AG20443 (cell line): ENCODE measurements at regions not wholly inside any gene's neighbourhood (a gene's known extent, or its start where the extent isn't known, plus 50 kb on each side); places are given as distances from the start of the nearest gene placed in this dataset.

Experiments used
- DNase-seq: peaks from one replicate; pipeline ENCODE4 v3.0.0; 2012; ENCODE audit warnings: low spot score, mixed read lengths

DNA sequence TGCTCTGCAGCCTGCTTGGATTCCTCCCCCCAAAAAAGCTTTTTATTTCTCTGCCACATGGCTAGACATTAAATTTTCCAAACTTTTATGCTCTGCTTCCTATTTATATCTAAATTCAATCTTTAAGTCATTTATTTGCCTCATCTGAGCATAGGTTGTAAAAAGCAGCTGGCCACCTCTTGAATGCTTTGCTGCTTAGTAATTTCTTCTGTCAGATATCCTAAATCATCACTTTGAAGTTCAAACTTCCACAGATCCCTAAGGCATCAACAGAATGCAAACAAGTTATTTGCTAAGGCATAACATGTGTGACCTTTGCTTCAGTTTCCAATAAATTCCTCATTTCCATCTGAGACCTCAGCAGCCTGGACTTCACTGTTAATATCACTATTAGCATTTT lies 209.6 kb downstream of the FSCB start:
- no peak for DNase-seq

DNA sequence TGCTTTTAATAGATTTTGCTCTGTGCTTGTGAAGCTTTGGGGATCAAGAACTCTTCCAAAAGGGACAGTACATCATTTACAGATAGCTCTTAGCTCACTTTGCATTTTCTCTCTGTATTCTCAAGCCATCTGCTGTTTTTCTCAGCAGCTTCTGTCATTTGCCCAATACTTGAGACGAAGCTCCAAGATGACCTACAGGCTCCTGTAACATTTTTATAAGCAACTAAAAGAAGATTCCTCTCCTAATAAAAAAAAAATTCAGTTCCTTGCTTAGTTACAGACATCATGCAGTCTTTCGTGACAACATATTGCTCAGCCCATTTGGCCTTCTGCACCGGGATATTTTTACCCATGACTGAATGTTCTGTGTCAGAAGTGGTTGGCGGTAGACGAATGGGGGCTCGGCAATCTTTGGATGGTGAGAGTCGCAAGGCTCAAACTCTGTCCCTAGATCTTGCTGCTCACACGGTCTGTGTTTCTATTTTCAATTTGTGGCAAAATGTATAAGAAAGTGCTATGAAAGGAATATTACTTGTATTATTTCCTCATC lies 215.6 kb downstream of the FSCB start:
- DNase-seq, result no peak

DNA sequence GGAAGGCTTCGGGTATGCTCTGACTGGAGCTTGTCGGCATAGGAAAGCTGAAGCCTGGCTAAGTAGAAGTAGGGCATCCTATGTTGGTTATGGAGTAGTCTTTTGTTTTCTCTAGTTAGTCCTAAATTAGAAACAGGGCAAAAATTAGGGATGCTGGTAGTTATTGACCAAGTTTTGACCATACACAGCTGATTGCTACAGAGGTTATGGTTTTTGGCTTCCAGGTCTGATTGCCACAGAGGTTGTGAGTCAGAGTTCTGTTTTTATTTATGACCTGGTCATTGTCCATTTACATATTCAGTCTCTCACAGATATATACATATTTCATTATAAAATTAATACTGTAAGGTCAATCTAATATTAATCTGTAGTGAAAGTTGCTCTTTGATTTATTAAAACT lies 219.2 kb downstream of the FSCB start:
- no peak for DNase-seq

DNA sequence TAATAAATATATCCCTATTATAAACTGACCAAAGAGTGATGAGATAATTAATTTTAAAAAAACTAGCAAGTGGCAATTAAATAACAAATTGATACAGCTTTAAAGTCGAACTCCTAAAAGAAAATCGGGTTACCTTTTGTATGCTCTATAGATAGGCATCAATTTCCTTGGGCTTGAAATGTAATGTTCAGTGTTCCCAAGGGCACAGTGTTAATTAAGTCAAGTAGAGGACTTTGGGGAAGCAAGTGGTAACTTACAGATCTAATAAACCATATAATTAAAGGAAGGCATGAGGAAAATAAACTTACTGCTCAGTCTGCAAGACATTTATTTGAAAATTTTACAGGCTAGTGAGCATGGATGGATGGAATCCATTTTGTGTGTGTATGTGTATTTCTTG lies 220.9 kb downstream of the FSCB start:
- DNase-seq, result no peak

DNA sequence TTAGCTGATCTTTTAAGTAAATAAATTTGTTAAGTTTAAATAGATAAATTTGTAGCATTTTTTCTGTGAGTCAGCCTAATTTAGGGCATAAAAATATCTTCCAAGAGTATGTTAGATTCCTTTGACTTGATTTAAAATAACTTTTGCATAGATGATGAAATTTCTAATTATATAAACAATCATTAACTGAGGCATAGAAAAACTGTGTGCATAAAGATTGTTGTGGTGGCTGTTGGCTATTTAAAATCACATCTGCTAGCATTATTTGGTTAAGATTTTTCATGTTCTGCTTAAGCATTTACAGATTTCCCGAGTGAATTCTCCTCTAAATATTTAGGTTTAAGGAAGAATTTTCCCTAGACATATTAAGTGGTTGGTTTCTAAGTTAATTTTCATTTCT lies 223.2 kb downstream of the FSCB start:
- DNase-seq, result no peak

DNA sequence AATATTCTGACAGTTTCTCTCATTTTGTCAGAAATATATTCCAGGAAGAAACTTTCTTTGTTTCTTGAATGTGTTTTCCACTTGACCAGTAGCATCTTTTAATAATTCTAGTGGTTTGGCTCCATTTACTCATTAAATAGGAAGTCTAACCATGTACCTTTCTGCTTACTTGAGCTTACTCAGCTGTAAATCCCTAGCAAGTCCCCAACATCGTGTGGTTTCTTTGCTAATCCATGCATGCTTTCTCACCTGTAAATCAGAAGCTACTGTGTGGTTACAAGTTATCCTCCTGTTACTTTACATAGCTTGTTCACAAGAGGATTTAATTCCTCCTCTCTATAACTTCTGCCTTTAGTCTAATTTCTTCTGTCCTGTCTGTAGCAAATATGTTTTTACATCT lies 227.7 kb downstream of the FSCB start:
- no peak for DNase-seq

DNA sequence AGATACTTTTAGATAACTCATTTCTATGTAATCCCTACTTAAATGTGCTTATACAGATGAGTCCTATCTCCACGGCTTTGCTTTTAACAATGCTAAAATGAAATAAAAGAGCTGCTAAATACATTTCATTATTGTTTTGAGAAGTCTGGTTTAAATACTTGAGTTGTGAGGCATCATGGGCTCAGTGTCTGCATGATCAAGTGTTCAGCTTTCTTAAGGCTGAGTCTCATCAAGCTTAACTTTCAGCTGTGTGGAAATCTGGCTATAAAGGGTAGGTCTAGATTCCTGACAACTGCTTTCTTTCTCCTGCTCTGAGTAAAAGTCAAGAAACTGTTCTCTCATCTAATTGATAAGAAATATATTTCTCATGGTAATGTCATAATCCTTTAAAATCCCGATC lies 235.4 kb downstream of the FSCB start:
- no peak for DNase-seq

DNA sequence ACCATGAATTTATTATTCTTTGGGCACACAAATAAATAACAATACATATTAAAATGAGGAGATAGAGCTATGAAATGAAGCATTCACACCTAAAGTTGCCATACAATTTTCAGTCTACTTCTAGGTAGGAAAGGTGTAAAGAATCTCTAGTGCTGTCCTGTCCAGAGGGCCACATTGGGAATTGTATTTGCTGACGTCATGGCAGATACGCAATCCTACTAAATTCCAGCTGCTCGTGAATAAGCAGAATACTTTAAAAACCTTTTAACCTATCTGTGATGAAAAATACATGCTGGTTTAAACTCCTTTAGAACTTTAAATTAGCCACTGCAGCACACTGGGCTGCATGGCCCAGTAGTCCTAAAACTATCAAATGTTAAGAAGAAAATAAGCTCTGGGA lies 236.1 kb downstream of the FSCB start:
- DNase-seq, result no peak

DNA sequence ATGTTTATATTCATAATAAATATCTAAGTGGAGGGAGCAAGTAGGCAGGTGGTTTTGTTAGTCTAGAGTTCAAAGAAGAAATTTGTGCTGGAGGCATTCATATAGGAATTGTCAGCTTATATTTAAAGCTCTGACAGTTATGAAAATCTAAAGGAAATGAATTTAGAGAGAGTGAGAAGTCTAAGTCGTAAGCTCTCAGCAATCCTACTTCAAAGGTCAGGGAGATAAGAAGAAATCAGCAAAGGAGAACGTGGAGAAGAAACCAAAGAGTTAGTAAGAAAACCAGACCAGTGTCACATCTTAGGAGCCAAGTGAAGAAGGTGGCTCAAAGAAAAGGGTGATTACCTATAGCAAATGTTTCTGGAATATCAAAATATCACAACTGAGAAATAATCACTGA lies 241.8 kb downstream of the FSCB start:
- no peak for DNase-seq

DNA sequence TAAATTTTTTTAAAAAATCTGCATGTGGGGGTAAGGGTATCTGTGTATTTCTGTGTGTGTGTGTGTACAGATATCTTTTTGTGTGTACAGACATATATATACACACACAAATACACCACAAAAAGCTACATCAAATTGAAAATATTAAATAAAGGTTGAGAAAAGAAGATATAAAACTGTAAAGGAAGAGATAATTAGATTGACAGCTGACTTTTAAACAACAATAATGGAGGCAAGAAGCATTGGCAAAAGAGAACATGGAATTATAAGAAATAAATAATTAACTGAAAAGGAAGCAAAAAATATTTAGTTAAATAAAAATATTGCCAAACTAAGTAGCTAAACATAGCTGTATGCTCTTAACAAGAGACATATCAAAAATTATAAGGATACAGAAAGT lies 291.4 kb downstream of the FSCB start:
- no peak for DNase-seq

DNA sequence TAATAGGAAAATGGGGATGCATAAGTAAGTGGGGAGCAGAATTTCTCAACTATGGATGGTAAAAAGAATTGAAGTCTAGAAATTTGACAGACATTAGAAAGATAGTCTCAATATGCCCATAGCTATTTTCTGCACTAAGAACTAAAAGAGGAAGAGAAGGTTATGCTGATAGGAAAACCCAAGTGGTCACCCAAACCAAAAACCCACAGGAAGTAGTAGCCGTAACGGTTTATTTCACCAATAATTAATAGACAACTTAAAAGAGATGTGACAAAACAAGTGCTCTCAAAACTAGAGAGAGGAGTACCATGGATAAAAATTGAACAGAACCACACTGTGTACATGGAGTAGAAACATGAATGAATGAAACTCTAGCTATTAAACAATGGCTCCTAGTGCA lies 295.4 kb downstream of the FSCB start:
- DNase-seq, result no peak

DNA sequence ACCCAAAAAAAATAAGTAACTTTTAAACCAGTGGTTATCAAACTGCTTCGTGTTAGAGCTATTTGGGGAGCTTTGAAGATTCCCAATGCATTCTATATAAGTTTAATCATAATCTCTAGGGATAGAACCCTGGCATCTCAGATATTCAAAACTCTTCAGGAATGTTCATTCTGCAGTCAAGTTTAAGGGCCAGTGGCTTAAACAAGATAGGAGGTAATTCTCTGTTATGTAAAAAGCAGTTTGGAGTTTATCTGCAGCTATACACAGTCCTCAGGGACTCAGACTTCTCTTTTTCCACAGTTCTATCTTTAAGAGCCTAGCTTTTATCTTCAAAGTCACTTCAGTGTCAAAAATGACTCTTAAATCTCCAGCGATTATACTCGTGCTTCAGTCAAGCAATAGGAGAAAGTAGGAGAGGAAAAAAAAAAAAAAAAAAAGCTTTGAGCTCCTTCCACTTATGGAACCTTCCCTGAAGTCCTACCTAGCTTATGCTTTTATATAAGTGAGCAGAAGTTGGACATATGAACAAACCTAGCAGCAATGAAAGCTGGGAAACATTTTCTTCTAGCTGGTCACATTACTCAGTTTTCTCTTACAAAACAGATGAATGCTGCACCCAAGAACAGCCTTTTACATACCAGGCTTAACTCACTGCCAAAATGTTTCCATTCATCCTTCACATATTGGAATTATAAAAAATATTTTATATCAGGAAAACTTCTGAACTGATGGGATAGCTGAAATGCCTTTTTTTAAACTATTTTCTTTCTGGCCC lies 302.8 kb downstream of the FSCB start:
- DNase-seq, result no peak

DNA sequence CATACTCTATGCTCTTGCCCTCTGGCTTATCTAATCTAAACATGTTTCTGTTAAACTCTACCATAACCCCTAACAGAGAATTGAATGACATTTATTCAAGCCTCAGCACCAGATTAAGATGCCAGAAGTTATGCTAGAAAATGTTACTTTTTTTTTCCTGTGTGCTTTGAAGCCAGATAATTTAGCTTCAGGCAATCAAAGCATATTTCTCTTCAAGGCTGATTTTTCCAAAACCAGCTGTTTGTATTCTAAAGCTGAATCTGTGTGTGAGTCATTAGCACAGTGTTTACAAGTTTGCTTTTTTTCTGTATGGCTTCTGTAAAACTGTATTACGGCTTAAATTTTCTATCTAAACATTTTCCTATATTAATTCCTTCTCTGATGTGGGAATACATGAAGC lies 326.1 kb downstream of the FSCB start:
- no peak for DNase-seq

DNA sequence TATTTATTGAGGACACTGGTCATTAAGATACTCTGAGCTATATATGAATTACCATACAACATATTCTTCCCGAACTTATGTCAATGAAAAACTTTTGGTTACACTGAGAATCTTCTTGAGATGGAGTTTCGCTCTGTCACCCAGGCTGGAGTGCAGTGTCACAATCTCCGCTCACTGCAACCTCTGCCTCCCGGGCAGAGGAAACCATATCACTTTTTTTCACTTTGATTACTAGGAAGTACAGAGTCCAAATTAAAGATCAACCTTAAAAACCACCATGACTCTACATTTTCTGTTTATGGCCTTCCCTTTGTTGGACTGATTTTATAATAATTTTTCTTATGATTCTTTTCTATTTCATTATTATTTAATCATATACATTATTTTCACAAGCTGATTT lies 336.5 kb downstream of the FSCB start:
- DNase-seq, result no peak

DNA sequence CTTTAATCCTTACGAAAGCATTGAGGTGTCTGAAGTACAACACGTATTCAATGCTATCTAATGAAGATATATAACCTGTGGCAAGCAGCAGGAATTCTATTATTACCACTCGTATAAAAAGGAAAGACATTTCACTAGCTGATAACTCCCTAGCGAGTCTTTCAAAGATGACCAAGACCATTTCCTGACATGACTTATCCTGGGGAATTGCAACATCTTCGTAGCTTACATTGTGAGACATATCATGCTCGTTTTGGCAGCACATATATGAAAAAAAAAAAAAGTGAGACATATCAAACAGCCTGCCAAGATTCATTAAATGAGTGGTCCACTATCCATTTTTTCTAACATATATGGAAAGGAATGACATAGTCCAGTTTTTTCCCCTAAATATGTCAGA lies 337.0 kb downstream of the FSCB start:
- DNase-seq, result no peak

DNA sequence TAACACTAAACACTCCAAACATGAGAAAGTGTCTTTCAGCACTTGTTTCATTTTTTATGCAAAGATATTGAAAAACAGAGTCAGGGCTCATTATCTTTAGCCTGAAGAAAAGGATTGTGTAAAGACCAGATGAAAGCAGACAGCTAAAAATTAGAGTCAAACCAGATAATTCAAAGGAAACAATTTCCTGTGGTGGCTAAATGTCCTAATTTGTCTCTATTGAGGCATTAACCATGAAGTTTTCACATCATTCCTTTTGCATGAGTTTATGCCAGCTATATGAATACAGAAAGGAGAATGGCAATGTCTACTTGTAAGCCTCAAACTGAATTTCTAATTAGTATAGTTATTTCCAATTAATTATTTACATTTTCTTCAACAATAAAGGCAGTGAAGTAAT lies 338.5 kb downstream of the FSCB start:
- DNase-seq, result no peak

DNA sequence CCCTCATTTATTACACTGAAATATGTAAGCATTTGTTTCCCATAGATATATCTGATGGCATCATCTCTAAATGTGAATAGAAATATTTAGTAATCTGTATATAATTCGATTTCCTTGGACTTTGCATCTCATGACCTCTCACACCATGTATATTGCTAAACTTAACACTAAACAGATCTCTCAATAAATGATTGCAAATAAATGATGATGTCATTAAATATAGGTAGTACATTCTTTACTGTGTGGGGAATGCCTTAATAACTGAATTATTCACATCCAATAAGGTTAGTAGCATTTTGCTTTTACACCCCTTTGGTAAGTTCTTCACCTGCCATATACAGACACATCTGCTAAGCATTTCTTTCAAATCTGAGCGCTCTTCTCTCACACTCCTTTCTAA lies 340.5 kb downstream of the FSCB start:
- DNase-seq, result no peak

DNA sequence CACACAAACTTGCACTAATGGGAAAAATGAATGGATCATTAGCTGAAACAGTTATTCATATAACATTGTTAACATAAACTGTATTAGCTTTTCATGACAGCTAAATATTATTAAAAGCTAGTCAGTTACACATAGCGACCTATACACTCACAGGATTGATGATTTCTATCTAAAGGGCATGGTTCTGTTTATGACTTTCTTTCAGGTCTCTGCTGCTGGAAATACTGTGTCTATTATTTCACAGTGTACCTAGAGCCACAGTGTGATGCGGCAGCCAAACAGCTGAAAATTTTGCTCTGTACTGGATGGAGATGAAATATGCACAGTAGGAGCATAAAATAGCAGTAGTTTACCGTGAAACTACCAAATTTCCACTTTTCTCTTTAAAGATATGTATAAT lies 341.1 kb downstream of the FSCB start:
- DNase-seq, result no peak

DNA sequence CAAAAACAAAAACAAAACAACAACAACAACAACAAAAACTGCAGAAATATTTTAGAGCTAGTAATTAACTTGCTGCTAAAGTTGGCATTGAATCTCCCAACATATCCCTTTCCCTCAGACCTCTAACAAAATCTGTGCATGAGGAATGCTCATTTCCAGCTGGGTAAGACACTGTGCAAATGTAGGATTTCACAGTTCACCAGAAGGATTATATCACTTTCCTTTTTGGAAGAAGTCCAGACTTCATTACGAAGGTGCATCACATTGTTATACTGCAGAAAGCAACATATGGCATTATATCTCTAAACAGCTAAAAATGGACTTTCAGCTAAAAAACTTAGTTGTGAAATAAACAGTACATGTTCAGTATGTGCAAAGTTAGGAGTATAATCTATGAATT lies 341.8 kb downstream of the FSCB start:
- DNase-seq, result no peak

DNA sequence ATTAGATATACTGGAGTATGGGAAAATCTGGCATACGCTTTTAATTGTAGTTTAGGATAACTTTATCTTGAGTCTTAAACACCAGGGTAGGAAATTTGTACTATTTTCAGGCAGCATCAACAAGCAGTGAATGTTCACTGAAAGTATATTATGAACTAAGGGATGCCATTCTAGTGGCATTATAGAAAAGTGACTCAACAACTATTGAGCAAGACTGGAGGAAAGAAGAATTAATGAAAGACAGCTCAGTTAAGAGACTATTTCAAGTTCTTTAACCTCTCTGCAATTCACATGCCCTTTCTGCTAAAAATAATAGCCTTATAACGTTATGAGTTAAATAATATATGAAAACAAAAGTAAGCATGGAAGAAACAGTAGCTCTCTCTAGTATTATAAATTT lies 343.1 kb downstream of the FSCB start:
- DNase-seq, result no peak

DNA sequence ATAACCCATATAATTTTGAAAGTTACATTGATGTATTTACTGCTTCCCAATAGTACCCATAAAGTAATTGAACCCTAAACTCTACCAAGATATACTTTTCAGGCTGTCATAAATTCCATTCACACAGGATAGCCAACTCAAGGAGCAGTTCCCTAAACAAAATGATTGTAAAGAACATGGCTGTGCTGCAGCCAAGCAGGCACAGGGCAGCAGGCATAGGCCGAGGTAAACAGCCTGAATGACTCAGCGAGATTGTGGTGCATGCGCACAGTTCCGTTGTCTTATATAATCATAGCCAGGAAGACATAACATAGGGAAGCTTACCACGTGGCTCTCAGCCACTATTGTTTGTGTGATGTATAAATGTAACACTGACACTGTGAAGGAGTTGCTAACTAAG lies 344.9 kb downstream of the FSCB start:
- DNase-seq, result no peak

DNA sequence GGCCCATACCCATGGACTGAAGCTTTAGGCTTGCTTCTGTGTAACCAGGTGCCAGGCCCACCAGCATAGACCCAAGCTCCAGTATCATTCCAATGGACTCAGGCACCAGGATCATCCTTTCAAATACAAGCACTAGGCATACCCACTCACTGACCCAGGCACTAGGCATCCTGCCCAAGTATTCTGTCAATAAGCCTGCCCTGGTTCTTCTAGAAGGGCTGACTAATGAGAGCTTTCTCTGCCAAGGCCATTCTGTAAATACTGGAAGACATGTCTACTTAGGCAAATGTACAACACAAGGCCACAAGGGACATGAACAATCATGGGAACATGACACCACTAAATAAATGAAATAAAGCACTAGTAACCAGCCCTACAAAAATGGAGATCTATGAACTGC lies 352.2 kb downstream of the FSCB start:
- no peak for DNase-seq

DNA sequence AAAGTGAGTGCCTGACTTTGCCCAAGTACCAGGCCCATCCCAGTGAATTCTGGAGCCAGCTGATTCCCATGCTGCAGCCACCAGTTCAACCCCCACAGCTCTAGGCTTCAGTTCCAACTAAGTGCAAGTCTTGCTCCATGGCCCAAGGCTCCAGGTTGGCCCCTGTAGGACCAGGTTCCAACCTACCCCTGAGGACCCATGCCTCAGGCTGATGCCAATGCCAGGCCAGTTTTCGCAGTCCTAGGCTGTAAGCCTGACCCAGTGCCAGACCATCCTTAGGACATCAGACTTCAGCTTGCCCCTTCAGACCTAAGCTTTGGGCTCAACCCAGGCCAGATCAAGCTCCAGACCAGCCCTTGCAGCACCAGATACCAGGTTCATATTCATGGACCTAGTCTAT lies 352.6 kb downstream of the FSCB start:
- DNase-seq, result no peak

DNA sequence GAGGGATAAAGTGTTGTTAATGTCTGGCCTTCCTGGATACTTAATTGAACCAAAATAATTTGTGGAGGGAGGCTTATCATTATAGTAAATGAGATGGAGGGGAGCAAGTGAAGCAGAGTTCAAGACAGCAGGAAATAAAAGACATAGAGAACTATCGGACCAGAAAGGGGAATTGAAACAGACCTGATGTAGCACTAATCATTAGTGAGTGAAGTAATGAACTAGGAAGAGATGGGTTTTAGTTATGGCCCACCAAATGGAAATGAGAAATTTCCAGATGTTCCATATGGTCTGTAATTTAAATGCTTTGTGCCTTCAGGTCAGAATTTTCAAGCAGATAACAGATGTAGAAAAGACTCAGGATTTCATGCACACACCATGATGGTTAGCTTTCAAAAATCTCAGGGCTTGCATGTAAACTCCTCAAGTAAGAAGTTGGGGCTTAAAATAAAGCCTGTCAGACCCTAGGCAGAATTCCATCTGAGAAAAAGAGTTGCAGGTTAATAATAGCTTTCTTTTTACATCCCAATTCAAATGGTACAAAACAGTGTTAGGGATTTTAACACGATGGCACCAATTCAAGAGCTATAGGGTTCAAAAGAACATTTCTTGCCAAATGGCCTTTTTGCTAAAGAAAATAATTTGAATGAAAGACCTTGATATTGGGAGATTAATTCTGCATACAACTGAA lies 355.8 kb downstream of the FSCB start:
- no peak for DNase-seq
